H1 (cell line): ENCODE measurements at regions not wholly inside any gene's neighbourhood (a gene's known extent, or its start where the extent isn't known, plus 50 kb on each side); places are given as distances from the start of the nearest gene placed in this dataset.

ENCODE experiments used
- CTCF ChIA-PET: fragments of 300-600 bp; sonication (Branson Sonifier 250); formaldehyde crosslinking; loops from one replicate; lab custom pipeline; 2021; ENCODE audit not compliant: partially characterized antibody; lab: Charles Lee
- POLR2A ChIA-PET: fragments of 300-600 bp; sonication (Branson Sonifier 250); formaldehyde crosslinking; loops from one replicate; lab custom pipeline; 2021; ENCODE audit warnings: inconsistent platforms; ENCODE audit not compliant: partially characterized antibody; lab: Charles Lee
- DNase-seq, 2 experiments: peaks; one replicate each; pipeline versions ENCODE4 v3.0.0 to v3.0.0-alpha.2; 2010 to 2022; ENCODE audit warnings: low spot score in 2 of 2, low read depth in 1 of 2, mixed read lengths in 1 of 2
- FAIRE-seq: peaks from 2 replicates; lab custom pipeline; 2011; peaks lifted over from hg19 to GRCh38; lab: Jason Lieb, UNC
- H2AFZ ChIP-seq: 2 replicates; pipeline ENCODE4 v1.8.1; 2012; ENCODE audit warnings: low read length, inconsistent platforms
- H2AK5ac ChIP-seq: 2 replicates; pipeline ENCODE4 v1.6.1; 2013; ENCODE audit warnings: low read depth, low read length
- H2BK120ac ChIP-seq: replicated peaks from 2 replicates; pipeline ENCODE3; 2013; ENCODE audit warnings: low read depth, low read length, inconsistent platforms
- H2BK12ac ChIP-seq: 2 replicates; pipeline ENCODE4 v1.6.1; 2013; ENCODE audit warnings: low read depth, low read length
- H2BK15ac ChIP-seq: 2 replicates; pipeline ENCODE4 v1.6.1; 2013; ENCODE audit warnings: low read length
- H2BK20ac ChIP-seq: 2 replicates; pipeline ENCODE4 v1.6.1; 2013; ENCODE audit warnings: low read length
- H2BK5ac ChIP-seq: 2 replicates; pipeline ENCODE4 v1.6.1; 2013; ENCODE audit warnings: low read depth, low read length
- H3K14ac ChIP-seq: 2 replicates; pipeline ENCODE4 v1.6.1; 2013; ENCODE audit warnings: inconsistent platforms; ENCODE audit not compliant: insufficient read length
- H3K18ac ChIP-seq: 2 replicates; pipeline ENCODE4 v1.6.1; 2013; ENCODE audit warnings: low read length; ENCODE audit errors: extremely low read depth
- H3K23ac ChIP-seq: 2 replicates; pipeline ENCODE4 v1.6.1; 2013; ENCODE audit warnings: inconsistent platforms; ENCODE audit not compliant: insufficient read length
- H3K23me2 ChIP-seq: 2 replicates; pipeline ENCODE4 v1.6.1; 2013; ENCODE audit warnings: low read depth, low read length
- H3K27ac ChIP-seq: 2 replicates; pipeline ENCODE4 v1.6.1; 2011; ENCODE audit warnings: low read depth, low read length, inconsistent platforms
- H3K27me3 ChIP-seq, 4 experiments: replicated peaks in 1 of 4; 1 replicate in 1 of 4; 2 replicates in 3 of 4; pipeline versions ENCODE4 v1.6.1 to v1.8.1; 2011 to 2013; ENCODE audit warnings: low read length in 3 of 4, mild to moderate bottlenecking in 3 of 4, inconsistent platforms in 2 of 4, mixed read lengths in 2 of 4, moderate library complexity in 1 of 4; ENCODE audit not compliant: control insufficient read depth in 3 of 4, insufficient read depth in 3 of 4; ENCODE audit errors: extremely low read depth in 1 of 4
- H3K36me3 ChIP-seq, 4 experiments: 2 replicates each; pipeline versions ENCODE4 v1.6.1 to v1.8.1; 2011 to 2013; ENCODE audit warnings: mild to moderate bottlenecking in 4 of 4, low read length in 3 of 4, moderate library complexity in 2 of 4, control low read depth in 1 of 4, inconsistent platforms in 1 of 4; ENCODE audit not compliant: insufficient read depth in 4 of 4, control insufficient read depth in 2 of 4
- H3K4ac ChIP-seq: replicated peaks from 2 replicates; pipeline ENCODE3; 2013; ENCODE audit warnings: low read length, low read depth, mixed read lengths, inconsistent platforms; ENCODE audit not compliant: insufficient read length
- H3K4me1 ChIP-seq, 4 experiments: replicated peaks in 1 of 4; 1 replicate in 1 of 4; 2 replicates in 3 of 4; pipeline versions ENCODE4 v1.6.1 to v1.8.1; 2011 to 2013; ENCODE audit warnings: low read length in 3 of 4, inconsistent platforms in 2 of 4, mixed read lengths in 1 of 4; ENCODE audit not compliant: insufficient read depth in 4 of 4, control insufficient read depth in 3 of 4
- H3K4me2 ChIP-seq, 2 experiments: 2 replicates each; pipeline versions ENCODE4 v1.6.1 to v1.8.1; 2011 to 2013; ENCODE audit warnings: low read depth in 2 of 2, low read length in 2 of 2, control low read depth in 1 of 2, inconsistent platforms in 1 of 2, mild to moderate bottlenecking in 1 of 2; ENCODE audit not compliant: insufficient read depth in 1 of 2
- H3K4me3 ChIP-seq, 4 experiments: fragments of 200-600, 300-600 bp in 1 of 4; sonication (generic), shearing (Covaris generic), sonication (Bioruptor Twin) in 1 of 4; 2 replicates each; pipeline versions ENCODE4 v1.5.1 to v1.8.1; 2011 to 2016; ENCODE audit warnings: low read length in 4 of 4, low read depth in 3 of 4, control low read depth in 2 of 4, inconsistent platforms in 2 of 4, mild to moderate bottlenecking in 2 of 4, mixed read lengths in 1 of 4, moderate library complexity in 1 of 4; ENCODE audit not compliant: insufficient read depth in 2 of 4; ENCODE audit errors: extremely low read depth in 1 of 4
- H3K56ac ChIP-seq: replicated peaks from 2 replicates; pipeline ENCODE3; 2013; ENCODE audit warnings: low read depth, mild to moderate bottlenecking, mixed read lengths, low read length, inconsistent platforms; ENCODE audit not compliant: insufficient read length
- H3K79me1 ChIP-seq: 2 replicates; pipeline ENCODE4 v1.6.1; 2013; ENCODE audit warnings: low read depth, low read length, control low read depth
- H3K79me2 ChIP-seq, 2 experiments: 2 replicates each; pipeline versions ENCODE4 v1.6.1 to v1.8.1; 2012 to 2013; ENCODE audit warnings: low read length in 2 of 2, mild to moderate bottlenecking in 2 of 2, inconsistent platforms in 1 of 2; ENCODE audit not compliant: insufficient read depth in 2 of 2, control insufficient read depth in 1 of 2
- H3K9ac ChIP-seq, 4 experiments: replicated peaks in 1 of 4; 1 replicate in 1 of 4; 2 replicates in 3 of 4; pipeline versions ENCODE4 v1.6.1 to v1.8.1; 2011 to 2013; ENCODE audit warnings: low read depth in 3 of 4, low read length in 3 of 4, control low read depth in 2 of 4, mild to moderate bottlenecking in 2 of 4, moderate library complexity in 2 of 4, inconsistent platforms in 1 of 4; ENCODE audit errors: extremely low read depth in 1 of 4
- H3K9me3 ChIP-seq, 2 experiments: 2 replicates each; pipeline versions ENCODE4 v1.6.1 to v1.8.1; 2012 to 2013; ENCODE audit warnings: mild to moderate bottlenecking in 2 of 2, moderate library complexity in 2 of 2, control low read depth in 1 of 2, inconsistent platforms in 1 of 2, low read depth in 1 of 2, low read length in 1 of 2, mixed read lengths in 1 of 2; ENCODE audit not compliant: insufficient read depth in 2 of 2
- H4K20me1 ChIP-seq, 2 experiments: replicated peaks in 1 of 2; 2 replicates each; pipeline versions ENCODE3 to v1.8.1; 2011 to 2013; ENCODE audit warnings: inconsistent platforms in 2 of 2, low read length in 2 of 2, mild to moderate bottlenecking in 1 of 2; ENCODE audit not compliant: insufficient read depth in 2 of 2, control insufficient read depth in 1 of 2
- H4K5ac ChIP-seq: 2 replicates; pipeline ENCODE4 v1.6.1; 2013; ENCODE audit warnings: low read length, low read depth, mixed read lengths, inconsistent platforms; ENCODE audit not compliant: insufficient read length
- H4K8ac ChIP-seq: 2 replicates; pipeline ENCODE4 v1.8.0; 2013; ENCODE audit warnings: mild to moderate bottlenecking, moderate library complexity, low read length, inconsistent platforms; ENCODE audit not compliant: insufficient read depth; ENCODE audit errors: extremely low read depth
- H4K91ac ChIP-seq: replicated peaks from 2 replicates; pipeline ENCODE3; 2013; ENCODE audit warnings: low read length, mixed read lengths, inconsistent platforms; ENCODE audit not compliant: insufficient read length
- FOSL1 ChIP-seq: IDR thresholded peaks from 2 replicates; pipeline ENCODE4 v1.6.1; 2011; ENCODE audit warnings: mild to moderate bottlenecking, low read depth, low read length, moderate library complexity; ENCODE audit not compliant: insufficient read depth
- PHF8 ChIP-seq: fragments of 200-600 bp; sonication (generic); conservative IDR thresholded peaks from 2 replicates; pipeline ENCODE4 v1.7.1; 2012; ENCODE audit warnings: low read depth, mild to moderate bottlenecking, inconsistent platforms, low read length, moderate library complexity
- POU5F1 ChIP-seq: IDR thresholded peaks from 2 replicates; pipeline ENCODE4 v1.6.1; 2011; ENCODE audit warnings: low read depth, mild to moderate bottlenecking, low read length, moderate library complexity
- RFX5 ChIP-seq: IDR thresholded peaks from 2 replicates; pipeline ENCODE4 v1.6.1; 2011; ENCODE audit warnings: low read depth, low read length, improper control_type of control experiment, borderline replicate concordance
- SP4 ChIP-seq: IDR thresholded peaks from 2 replicates; pipeline ENCODE4 v1.6.1; 2012; ENCODE audit warnings: low read length, inconsistent platforms
- SRF ChIP-seq: IDR thresholded peaks from 2 replicates; pipeline ENCODE4 v1.6.1; 2011; ENCODE audit warnings: mild to moderate bottlenecking, low read depth, low read length, moderate library complexity
- TBP ChIP-seq: IDR thresholded peaks from 2 replicates; pipeline ENCODE4 v1.6.1; 2011; ENCODE audit warnings: low read depth, low read length, improper control_type of control experiment
- WGBS, 2 experiments: shearing (Covaris generic) in 1 of 2; methylation state at CpG; one replicate each; pipeline versions ENCODE4 v1.1.6 to v1.1.7; 2013 to 2015; ENCODE audit warnings: low lambda C conversion rate in 2 of 2, mixed read lengths in 2 of 2, inconsistent platforms in 1 of 2, low coverage in 1 of 2, missing lambda C conversion rate in 1 of 2; ENCODE audit not compliant: insufficient replicate concordance in 2 of 2, insufficient coverage in 1 of 2, insufficient read length in 1 of 2; ENCODE audit errors: extremely low coverage in 1 of 2, missing lambda C conversion rate in 1 of 2; 5-methylcytosine and 5-hydroxymethylcytosine counted together
- TF ChIP-seq, protein P1 (sequence below): IDR thresholded peaks from 2 replicates; pipeline ENCODE4 v1.6.1; 2012; ENCODE audit warnings: inconsistent platforms
- TF ChIP-seq, protein P2 (sequence below): IDR thresholded peaks from 2 replicates; pipeline ENCODE4 v1.6.1; 2012; ENCODE audit warnings: inconsistent platforms

DNA sequence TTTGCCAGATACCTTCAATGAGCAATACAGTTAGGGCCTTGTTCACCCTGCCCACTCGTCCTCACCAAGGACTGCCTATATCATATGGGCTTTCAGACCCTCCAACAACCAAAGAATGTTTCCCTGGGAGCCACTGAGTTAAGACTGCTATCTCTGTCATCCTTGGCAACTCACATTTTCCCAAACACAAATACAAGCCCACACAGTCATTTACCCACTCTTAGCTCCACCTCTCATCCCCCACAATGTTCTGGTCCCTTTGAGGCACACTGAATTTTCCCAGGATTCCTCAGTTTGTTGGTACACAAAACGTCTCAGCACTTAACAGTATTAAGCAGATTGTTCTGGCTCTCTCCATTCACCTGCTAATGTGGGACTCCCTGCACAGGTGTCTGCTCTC lies 204.6 kb downstream of the TLE3 start:
- Histone ChIP-seq H3K56ac (no peak overlapping the region), H4K91ac (no peak overlapping the region), H3K4ac (no peak overlapping the region), H2AFZ (no peak overlapping the region), H3K36me3 (no peaks in the 10 kb centered on the region), H3K14ac (no peak overlapping the region), H2AK5ac (no peak overlapping the region), H2BK120ac (no peak overlapping the region), H2BK15ac (0 out of 2 replicates have a peak overlapping the region, but pooled peaks have one; percentile 40), H3K4me2 (no peak overlapping the region), H2BK20ac (no peak overlapping the region), H3K27me3 (no peaks in the 10 kb centered on the region), H3K23me2 (no peaks in the 10 kb centered on the region), H3K9me3 (no peaks in the 10 kb centered on the region), H3K79me2 (no peaks in the 10 kb centered on the region), H2BK12ac (no peak overlapping the region), H4K8ac (no peak overlapping the region), H3K79me1 (no peaks in the 10 kb centered on the region), H3K4me3 (no peak overlapping the region), H3K4me1 (no peaks in the 10 kb centered on the region), H4K5ac (no peak overlapping the region), H4K20me1 (no peaks in the 10 kb centered on the region), H3K27ac (no peak overlapping the region), H3K18ac (no peak overlapping the region), H2BK5ac (no peak overlapping the region), H3K9ac (no peak overlapping the region), H3K23ac (no peak overlapping the region)
- 88% methylated on average over 2 of the region's 2 CpGs; no CpG with 5 or more reads in 1 of the 2 experiments for WGBS, 2 experiments
- TF ChIP-seq, protein P1, sequence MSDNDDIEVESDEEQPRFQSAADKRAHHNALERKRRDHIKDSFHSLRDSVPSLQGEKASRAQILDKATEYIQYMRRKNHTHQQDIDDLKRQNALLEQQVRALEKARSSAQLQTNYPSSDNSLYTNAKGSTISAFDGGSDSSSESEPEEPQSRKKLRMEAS, result no peak
- no peak for TF ChIP-seq FOSL1
- TF ChIP-seq RFX5, result no peak
- TF ChIP-seq SP4, result no peak
- TF ChIP-seq TBP, result no peak
- no peak for TF ChIP-seq PHF8
- no peak for TF ChIP-seq POU5F1
- TF ChIP-seq, protein P2, sequence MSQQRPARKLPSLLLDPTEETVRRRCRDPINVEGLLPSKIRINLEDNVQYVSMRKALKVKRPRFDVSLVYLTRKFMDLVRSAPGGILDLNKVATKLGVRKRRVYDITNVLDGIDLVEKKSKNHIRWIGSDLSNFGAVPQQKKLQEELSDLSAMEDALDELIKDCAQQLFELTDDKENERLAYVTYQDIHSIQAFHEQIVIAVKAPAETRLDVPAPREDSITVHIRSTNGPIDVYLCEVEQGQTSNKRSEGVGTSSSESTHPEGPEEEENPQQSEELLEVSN, result no peak
- no peak for TF ChIP-seq SRF
- FAIRE-seq, result no peak
- ChIA-PET POLR2A (interaction anchor here (0.6 kb wide), 1 partner anchor 367 kb away, joined by 3 read pairs; no protein-coding TSS in a partner anchor), CTCF (no interaction called here)
- DNase-seq, result no peak
